Lower leg skin (tissue), 3 donors: ENCODE measurements at regions not wholly inside any gene's neighbourhood (a gene's known extent, or its start where the extent isn't known, plus 50 kb on each side); places are given as distances from the start of the nearest gene placed in this dataset.

Source experiments
- CTCF ChIP-seq, 3 donors: fragments of 450-650 bp; IDR thresholded peaks; one replicate each; pipeline ENCODE4 v1.5.1; 2016; ENCODE audit warnings: antibody characterized with exemption in 3 of 3, mild to moderate bottlenecking in 3 of 3, moderate library complexity in 2 of 3
- POLR2A ChIP-seq, 2 donors: fragments of 450-650 bp; IDR thresholded peaks; one replicate each; pipeline ENCODE4 v1.6.1; 2016 to 2017; ENCODE audit warnings: antibody characterized with exemption in 2 of 2, mild to moderate bottlenecking in 1 of 2, moderate library complexity in 1 of 2

GRCh38 chr3:150130404-150131100 is 159.9 kb upstream of the PFN2 start:
- TF ChIP-seq CTCF (IDR thresholded peaks at IDR 0.05) (no peak), POLR2A (IDR thresholded peaks at IDR 0.05) (no peak)
